ENCODE measurements at regions not wholly inside any gene's neighbourhood (a gene's known extent, or its start where the extent isn't known, plus 50 kb on each side); places are given as distances from the start of the nearest gene placed in this dataset.

DNA sequence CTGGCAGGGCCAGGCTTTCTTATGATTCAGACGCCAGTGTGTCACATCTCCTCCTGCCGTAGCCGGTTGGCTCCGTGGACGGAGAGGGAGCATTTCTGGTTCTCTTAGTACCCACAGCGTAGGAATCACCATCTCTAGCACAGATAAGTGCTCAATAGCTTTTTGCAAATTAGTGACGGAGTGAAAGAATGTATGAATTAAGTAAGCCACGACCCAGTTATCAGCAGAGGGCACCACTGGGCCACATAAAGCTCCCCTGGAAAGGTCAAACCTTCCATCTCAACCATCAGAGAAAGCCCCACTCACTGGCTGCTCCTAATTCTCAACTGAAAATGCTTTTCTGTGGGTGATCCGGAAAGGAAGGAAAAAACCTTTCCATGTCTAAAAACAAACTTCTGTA lies 317.0 kb upstream of the ADCY2 start:
- Histone ChIP-seq H3K36me3 (no peaks in the 10 kb centered on the region), H3K9me3 (ENCODE audit: severe bottlenecking) (no peaks in the 10 kb centered on the region), H3K27ac (no peak overlapping the region), H3K27me3 (ENCODE audit: insufficient read depth, low read depth, severe bottlenecking) (no peaks in the 10 kb centered on the region), H3K4me3 (ENCODE audit: low read depth, low read length) (no peak overlapping the region)
- TF ChIP-seq, protein P1, sequence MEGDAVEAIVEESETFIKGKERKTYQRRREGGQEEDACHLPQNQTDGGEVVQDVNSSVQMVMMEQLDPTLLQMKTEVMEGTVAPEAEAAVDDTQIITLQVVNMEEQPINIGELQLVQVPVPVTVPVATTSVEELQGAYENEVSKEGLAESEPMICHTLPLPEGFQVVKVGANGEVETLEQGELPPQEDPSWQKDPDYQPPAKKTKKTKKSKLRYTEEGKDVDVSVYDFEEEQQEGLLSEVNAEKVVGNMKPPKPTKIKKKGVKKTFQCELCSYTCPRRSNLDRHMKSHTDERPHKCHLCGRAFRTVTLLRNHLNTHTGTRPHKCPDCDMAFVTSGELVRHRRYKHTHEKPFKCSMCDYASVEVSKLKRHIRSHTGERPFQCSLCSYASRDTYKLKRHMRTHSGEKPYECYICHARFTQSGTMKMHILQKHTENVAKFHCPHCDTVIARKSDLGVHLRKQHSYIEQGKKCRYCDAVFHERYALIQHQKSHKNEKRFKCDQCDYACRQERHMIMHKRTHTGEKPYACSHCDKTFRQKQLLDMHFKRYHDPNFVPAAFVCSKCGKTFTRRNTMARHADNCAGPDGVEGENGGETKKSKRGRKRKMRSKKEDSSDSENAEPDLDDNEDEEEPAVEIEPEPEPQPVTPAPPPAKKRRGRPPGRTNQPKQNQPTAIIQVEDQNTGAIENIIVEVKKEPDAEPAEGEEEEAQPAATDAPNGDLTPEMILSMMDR (IDR thresholded peaks at IDR 0.05; ENCODE audit: low read depth, low read length) = peak; percentile 61
- DNase-seq = peak; percentile 71

GRCh38 chr5:7080501-7080900 lies 315.4 kb upstream of the ADCY2 start:
- Histone ChIP-seq H3K36me3 (no peaks in the 10 kb centered on the region), H3K27me3 (ENCODE audit: insufficient read depth, low read depth, severe bottlenecking) (no peaks in the 10 kb centered on the region)
- TF ChIP-seq, protein P1 (IDR thresholded peaks at IDR 0.05; ENCODE audit: low read depth, low read length) = no peak

GRCh38 chr5:7087719-7088297 lies 308.1 kb upstream of the ADCY2 start:
- Histone ChIP-seq H3K36me3 (no peaks in the 10 kb centered on the region), H3K27me3 (ENCODE audit: insufficient read depth, low read depth, severe bottlenecking) (no peaks in the 10 kb centered on the region), H3K27ac (no peak overlapping the region), H3K4me3 (ENCODE audit: low read depth, low read length) (no peak overlapping the region), H3K9me3 (ENCODE audit: severe bottlenecking) (no peaks in the 10 kb centered on the region)
- no peak for DNase-seq
- TF ChIP-seq, protein P1 (IDR thresholded peaks at IDR 0.05; ENCODE audit: low read depth, low read length) = peak; percentile 41

More at GRCh38 chr5:7080501-7080900, 315.4 kb upstream of the ADCY2 start:
- no peak for DNase-seq
- Histone ChIP-seq H3K4me3 (ENCODE audit: low read depth, low read length) (no peak overlapping the region), H3K27ac (no peak overlapping the region), H3K9me3 (ENCODE audit: severe bottlenecking) (no peaks in the 10 kb centered on the region)

- Histone ChIP-seq H3K4me3 (ENCODE audit: low read depth, low read length) (no peak overlapping the region), H3K27me3 (ENCODE audit: insufficient read depth, low read depth, severe bottlenecking) (no peaks in the 10 kb centered on the region), H3K36me3 (no peaks in the 10 kb centered on the region), H3K27ac (no peak overlapping the region), H3K9me3 (ENCODE audit: severe bottlenecking) (no peaks in the 10 kb centered on the region)
- TF ChIP-seq, protein P1 (IDR thresholded peaks at IDR 0.05; ENCODE audit: low read depth, low read length) = no peak
- DNase-seq = no peak
These were observed 307.1 kb upstream of the ADCY2 start for GRCh38 chr5:7088849-7089248.

GRCh38 chr5:7094626-7095025 lies 301.3 kb upstream of the ADCY2 start:
- Histone ChIP-seq H3K27me3 (ENCODE audit: insufficient read depth, low read depth, severe bottlenecking) (no peaks in the 10 kb centered on the region), H3K4me3 (ENCODE audit: low read depth, low read length) (no peak overlapping the region), H3K9me3 (ENCODE audit: severe bottlenecking) (no peaks in the 10 kb centered on the region), H3K36me3 (no peaks in the 10 kb centered on the region), H3K27ac (no peak overlapping the region)
- TF ChIP-seq, protein P1 (IDR thresholded peaks at IDR 0.05; ENCODE audit: low read depth, low read length) = no peak
- no peak for DNase-seq

- TF ChIP-seq, protein P1 (IDR thresholded peaks at IDR 0.05; ENCODE audit: low read depth, low read length) = no peak
- Histone ChIP-seq H3K4me3 (ENCODE audit: low read depth, low read length) (no peak overlapping the region), H3K36me3 (no peaks in the 10 kb centered on the region), H3K27me3 (ENCODE audit: insufficient read depth, low read depth, severe bottlenecking) (no peaks in the 10 kb centered on the region), H3K27ac (no peak overlapping the region), H3K9me3 (ENCODE audit: severe bottlenecking) (no peaks in the 10 kb centered on the region)
- DNase-seq = no peak
These were observed 299.6 kb upstream of the ADCY2 start for GRCh38 chr5:7096294-7096693.
